CD1c-positive myeloid dendritic cell (primary cell): ENCODE measurements at regions not wholly inside any gene's neighbourhood (a gene's known extent, or its start where the extent isn't known, plus 50 kb on each side); places are given as distances from the start of the nearest gene placed in this dataset.

Experiments
- DNase-seq: peaks from one replicate; pipeline ENCODE4 v3.0.0-alpha.2; 2016; ENCODE audit errors: extremely low spot score

DNA sequence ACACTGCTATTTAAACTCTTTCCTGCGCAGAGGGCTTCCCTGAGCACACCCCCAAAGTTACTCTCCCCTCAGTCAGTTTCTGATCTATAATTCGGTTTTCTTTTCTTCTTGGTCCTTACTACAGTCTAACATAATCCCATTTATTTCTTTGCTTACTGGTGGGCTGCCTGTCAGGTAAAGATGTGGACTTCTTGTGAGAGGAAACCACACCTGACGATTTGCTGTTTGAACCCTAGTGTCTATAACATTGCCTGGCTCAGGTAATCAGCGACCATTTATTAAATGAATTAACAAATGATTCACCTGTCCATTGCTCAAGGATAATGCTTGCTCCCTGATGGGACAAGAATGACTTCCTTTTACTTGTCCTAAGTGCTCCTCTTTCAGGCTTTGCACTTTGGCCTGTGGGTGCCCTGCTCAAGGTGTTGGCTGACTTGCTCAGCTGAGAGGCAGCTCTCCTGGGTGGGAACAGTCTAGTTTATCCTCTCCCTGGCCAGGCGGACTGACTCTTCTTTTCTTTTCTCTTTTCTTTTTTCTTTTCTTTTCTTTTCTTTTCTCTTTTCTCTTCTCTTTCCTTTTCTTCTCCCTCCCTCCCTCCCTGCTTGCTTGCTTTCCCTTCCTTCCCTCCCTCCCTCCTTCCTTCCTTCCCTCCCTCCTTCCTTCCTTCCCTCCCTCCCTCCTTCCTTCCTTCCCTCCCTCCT is 233.1 kb downstream of the BCAS1 start:
- no peak for DNase-seq

DNA sequence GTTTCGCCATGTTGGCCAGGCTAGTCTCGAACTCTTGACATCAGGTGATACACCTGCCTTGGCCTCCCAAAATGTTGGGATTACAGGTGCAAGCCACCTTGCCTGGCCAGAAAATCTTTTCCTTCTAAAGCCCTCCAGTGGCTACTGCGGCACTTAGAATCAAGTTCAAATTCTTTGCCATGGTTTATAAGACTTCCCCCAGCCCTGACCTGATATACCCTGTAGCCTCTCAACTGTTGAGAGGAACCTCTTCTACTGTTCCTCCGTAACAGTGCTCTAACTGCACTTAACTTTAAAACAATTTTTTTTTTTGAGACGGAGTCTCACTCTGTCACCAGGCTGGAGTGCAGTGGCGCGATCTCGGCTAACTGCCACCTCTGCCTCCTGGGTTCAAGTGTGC is 235.6 kb downstream of the BCAS1 start:
- no peak for DNase-seq

DNA sequence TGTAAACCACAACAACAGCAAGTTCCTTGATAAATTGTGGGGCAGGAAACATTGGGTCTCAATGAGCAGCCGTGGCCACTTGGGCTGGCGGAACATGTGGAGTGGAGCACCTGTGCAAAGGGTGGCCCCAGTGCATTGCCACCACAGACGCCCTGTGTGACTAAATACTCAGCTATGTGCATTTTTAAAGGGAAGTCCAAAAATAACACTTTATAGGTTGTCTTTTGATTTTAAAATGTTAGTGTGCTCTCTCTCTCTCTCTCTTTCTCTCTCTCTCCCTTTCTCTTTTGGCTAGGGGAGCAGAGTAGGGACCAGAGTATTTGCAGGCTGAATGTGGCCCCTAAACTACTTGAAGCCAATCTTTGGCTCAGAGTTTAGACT is 236.3 kb downstream of the BCAS1 start:
- DNase-seq: no peak

DNA sequence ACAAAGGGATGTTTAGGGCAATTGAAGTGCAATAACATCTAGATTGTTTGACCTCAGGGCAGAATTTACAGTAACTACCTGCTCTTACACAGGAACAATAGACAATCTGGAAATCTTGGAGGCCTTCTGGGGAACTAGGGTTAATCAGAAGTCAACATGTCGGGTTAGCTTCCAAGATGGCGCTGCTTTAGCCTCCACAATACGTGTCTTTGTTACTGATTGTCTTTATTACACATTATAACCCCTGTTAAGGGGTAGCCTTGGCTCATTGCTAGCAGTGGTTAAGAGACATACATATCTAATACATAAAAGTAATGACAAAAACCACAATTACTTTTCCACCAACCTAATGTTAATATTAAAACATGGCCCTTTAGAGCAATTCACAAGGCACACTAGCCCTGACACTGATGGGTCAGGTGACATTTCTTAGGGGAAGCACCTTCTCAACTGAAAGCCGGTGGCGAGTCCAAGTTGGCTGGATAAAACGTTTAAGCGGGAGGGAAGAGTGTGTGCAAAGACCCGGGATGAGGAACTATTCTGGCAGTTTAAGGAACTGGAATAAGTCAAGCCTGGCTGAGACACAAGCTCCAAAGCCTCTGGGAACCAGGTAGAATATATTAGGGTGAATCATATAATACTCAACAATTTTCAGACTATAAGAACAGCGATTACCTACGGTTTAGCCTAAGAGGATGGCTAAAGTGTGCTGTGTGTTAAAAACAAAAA is 236.9 kb downstream of the BCAS1 start:
- peak; percentile 85 for DNase-seq

DNA sequence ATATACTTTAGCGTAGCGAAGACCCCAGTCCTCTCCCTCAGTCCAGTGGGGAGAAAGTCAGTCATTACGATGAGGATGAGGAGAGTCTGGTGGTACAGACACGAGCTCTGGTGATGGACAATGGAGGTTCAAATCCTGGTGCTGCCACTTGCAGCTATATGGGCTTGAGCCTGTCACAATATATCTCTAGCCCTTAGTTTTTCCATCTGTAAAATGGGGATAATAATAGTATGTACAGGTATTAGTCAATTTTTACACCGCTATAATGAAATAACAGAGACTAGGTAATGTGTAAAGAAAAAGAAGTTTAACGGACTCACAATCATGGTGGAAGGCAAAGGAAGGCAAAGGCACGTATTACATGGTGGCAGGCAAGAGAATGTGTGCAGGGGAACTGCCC is 237.9 kb downstream of the BCAS1 start:
- DNase-seq: no peak

DNA sequence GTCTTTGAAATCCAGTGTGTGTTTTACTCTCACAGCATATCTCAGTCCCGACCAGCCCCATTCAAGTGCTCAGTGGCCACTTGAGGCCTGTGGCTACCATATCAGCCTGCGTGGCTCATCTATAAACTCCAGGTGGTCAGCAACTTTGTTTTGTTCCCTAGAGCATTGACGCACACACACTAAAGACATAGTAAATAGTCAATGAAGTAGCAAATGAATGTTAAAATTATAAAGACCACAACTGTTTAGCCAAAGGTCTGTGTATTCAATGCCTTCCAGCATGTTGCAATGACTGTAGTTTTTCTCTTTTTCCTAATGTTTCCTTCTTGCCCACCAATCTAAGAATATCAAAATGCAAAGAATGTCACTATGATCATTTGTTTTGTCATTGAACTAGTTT is 238.2 kb upstream of the ZNF217 start:
- DNase-seq: no peak

DNA sequence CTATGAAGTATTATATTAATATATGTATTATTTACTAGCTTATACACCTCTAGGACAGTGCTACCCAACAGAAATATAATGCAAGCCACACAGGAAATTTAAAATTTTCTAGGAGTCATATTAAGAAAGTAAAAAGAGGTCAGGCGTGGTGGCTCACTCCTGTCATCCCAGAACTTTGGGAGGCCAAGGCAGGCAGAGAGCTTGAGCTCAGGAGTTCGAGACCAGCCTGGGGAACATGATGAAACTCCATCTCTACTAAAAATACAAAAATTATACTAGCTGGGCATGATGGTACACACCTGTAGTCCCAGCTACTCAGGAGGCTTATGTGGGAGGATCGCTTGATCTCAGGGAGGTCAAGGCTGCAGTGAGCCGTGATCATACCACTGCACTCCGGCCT is 237.6 kb upstream of the ZNF217 start:
- no peak for DNase-seq

DNA sequence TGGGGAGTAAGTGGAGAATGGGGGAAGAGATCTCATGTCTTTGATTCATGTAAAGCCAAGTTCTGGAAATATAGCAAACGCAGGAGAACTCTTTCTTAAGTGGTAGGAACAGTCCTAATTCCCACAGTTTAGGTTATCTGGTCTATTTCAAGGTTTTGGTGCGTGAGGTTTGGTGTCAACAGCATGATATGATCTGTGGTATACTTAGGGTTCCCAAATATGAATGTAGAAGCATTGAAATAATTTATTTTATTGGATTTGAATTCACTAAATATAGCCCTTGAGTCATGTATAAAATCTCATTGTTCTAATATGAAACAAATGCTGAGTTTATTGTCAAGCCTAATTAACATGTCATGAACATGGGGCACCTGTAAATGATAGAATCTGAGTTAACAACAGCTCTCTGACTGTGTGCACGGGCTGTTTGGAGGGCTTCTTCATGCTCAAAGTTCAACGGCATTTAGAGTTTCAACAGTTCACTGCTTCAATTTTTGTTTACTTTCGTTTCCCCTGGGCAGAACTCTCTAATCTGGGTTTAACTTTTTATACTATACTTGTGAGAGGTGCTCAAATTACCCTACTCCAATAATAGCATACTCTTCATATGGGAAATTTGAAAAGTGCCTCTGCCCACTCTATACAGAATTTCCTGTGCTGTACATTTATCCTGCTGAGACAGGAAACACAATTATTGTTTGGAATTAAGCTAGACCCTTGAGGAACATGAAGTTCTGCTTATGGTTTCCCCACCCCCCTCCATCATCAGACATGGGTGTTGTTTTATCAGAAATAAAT is 236.3 kb upstream of the ZNF217 start:
- peak; percentile 53 for DNase-seq

DNA sequence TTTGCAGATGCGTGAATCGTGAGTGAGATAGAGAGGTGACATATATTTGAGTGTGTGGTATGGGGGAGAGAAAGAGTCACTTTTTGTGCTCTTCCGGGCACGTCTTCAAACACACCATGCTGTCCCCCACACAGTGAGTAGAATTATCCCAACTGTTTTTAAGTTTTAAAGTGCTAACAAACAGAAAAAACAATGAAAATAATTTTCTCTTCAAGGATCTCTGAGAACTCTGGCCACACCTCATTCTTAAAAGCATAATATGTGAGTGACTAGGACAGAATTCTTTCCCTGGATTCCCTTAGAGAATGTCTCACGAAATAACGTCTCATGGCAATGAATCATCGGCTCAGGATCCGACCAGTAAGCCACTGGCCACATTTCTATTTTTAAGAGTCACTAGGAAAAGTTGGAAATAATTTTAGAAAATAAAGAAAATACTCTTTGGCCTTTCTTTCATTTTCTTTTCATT is 235.7 kb upstream of the ZNF217 start:
- peak; percentile 72 for DNase-seq

DNA sequence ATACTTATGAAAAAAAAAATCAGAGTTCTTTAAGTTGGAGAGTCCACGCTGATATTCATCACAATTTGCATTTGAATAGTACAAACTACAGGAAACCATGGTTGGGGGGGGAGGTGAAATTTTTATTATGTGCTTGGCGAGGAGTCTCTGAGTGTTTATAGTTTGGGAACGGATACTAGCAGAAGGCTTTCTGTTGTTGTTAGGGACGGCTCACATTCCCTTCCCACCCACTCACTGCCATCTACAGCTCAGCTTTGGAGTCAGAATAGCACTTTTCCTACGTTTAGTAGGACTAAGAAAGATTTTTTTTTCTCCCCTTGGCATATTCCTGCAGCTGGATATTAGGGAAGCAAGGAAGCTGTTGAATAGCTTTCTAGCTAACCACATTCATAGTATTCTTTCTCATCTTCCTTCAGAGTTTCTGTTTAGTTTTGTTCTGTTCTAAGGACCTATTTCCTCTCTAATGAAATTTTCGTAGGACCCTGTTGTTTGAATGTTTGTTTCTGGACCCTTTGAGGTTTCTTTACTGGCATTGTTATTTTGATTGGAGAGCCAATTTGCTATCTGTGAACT is 235.1 kb upstream of the ZNF217 start:
- DNase-seq: peak; percentile 44

DNA sequence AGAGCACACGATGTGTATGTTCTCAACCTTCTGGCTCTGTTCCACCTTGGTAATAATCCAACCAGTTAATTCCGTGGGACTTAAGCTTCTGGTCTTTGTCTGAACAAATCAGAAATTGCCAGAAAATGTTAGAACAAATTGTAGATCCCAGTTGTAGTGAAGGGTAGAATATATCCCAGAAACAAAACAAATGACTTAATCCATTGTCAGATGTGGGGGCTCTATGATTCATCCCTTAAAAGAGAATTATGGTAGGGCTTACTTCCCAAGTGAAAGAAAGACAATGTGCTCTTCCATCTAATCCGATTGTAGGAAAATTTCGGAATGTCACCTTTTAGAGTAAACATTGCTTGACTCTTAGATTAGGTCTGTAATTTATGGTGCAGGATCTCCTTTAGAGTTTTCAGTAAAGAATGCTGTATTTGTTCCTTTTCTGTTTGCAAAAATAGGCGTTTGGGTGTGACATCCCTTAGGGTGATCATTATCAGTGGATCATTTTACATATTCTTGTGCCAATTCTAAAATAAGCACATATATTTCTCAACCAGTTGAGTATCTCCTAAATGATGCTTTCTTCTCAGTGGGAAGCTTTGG is 234.5 kb upstream of the ZNF217 start:
- DNase-seq: peak; percentile 26

DNA sequence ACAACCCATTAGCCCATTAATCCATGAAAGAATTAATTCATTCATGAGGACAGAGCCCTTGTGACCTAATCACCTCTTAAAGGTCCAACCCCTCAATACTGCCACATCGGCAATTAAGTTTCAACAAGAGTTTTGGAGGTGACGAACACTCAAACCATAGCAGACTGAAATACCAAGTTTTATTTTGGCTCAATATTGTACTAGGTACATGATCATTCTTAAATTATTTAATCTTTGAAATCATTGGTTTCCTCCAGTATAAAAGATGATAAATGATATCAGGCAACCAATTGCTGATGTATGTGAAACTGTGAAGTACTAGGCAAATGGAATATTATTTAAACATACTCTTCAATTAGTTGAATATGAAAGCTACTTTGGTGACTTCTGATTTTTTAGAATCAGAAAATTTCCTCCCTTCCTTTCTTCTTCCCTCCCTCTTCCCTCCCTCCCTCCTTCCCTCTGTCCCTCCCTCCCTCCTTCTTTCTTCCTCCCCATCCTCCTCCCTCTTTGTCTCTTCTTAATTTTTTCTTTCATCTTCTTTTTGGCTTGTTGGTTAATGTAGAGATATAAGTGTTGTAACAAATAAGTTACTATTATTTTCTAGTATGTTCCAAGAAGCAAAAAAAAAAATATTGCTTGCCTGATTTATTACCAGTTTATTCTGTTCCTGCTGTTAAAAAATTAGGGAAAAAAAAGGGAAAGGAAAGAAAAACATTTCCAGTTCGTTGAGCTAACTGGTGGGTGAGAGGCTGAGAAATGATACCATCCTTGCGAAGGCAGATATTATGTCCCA is 233.9 kb upstream of the ZNF217 start:
- DNase-seq: no peak

DNA sequence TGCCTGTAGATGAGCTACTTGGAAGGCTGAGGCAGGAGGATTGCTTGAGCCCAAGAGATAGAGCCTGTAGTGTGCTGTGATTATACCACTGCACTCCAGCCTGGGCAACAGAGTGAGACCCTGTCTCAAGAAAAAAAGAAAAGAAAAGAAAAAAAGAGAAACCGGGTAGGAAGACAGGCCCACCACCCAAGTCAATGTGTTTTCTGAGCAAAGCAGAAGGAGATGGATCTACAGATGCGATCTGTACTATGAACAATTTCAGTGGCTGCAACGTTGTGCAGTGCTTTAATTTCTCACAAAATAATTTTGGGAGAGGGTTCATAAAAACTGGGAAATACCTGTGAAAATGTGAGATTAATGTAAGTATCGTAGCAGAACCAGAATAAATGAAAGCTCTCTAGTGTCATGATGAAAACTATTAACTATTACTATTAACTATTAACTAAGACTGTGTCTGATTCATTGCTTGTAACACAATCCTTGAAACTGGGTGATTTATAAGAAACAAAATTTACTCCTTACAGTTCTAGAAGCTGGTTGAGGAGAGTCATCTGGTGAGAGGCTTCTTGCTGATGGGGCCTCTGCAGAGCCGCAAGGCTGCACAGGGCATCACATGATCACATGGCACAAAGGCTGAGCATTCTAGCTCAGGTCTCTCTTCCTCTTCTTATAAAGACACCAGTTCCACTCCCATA is 233.1 kb upstream of the ZNF217 start:
- DNase-seq: peak; percentile 61

DNA sequence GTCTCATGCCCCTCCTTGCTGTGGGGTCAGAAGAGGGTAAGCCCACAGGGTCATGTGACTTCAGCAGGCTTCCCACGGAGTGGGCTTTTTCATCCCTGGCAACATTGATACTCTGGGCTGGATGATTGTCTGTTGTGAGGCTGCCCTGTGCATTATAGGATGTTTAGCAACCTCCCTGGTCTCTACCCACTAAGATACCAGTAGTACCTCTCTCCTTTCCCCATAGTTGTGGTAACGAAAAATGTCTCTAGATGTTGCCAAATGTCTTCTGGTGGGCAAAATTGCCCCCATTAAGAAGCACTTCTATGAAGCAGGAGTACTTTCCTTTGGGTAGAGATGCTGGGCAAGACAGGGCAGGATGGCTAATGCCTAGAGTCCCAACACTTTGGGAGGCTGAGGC is 232.5 kb upstream of the ZNF217 start:
- no peak for DNase-seq

DNA sequence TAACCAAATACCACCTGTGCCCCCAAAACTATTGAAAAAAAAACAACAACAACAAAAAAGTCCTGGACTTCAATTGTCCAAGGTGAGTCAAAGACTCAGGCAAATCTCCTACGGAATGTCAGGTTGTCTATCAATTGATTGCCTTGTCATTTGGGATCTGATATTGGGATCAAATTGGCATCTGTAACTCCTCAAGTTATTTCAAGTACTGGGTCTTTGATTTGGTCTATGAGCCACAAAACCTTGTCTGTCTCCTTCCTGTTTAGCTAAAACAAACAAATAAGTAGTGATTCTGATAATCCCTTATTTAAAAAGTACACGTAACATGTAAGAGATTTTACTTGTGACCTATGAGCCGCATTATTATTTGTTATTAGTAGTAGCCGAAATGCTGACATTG is 231.6 kb upstream of the ZNF217 start:
- no peak for DNase-seq

DNA sequence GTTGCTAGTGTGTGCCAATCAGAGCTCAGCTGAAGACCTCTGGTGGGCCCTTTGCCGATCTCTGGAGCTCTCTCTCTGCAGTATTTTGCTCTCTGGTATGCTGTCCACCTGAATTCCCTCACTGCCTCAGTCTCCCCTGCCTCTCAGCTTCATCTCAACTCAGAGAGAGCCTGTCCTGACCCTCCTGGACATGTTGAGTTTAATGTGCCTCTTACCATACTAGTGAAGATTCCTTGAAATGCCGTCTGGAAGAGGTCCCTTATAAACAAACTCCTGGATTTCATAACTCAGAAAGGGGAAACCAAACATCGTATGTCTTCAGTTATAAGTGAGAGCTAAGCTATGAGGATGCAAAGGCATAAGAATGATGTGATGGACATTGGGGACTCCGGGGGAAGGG is 231.1 kb upstream of the ZNF217 start:
- no peak for DNase-seq

DNA sequence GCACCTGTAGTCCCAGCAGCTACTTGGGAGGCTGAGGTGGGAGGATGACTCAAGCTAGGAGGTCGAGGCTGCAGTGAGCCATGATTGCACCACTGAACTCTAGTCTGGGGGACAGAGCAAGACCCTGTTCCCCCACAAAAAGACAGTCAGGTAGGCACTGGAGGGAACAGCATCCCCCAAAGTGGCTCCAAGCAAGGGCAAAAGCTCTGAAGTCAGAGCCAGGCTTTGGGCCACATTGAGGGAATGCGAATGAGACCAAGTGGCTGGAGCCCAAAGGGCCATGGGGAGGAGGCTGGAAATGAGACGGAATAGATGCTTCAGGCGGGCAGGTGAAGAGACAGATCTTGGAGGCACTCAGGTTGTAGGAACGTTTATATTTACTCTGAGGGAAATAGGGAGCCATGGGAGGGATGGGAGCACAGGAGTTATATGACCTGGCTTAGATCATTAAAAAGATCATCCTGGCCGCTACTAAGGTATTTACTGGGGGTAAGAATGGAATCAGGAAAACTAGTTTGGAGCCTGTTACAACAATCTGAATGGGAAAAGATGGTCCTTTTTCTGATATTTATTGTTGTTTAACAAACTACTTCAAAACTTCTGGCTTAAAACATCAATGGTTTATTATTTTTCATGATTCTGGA is 229.6 kb upstream of the ZNF217 start:
- DNase-seq: no peak

DNA sequence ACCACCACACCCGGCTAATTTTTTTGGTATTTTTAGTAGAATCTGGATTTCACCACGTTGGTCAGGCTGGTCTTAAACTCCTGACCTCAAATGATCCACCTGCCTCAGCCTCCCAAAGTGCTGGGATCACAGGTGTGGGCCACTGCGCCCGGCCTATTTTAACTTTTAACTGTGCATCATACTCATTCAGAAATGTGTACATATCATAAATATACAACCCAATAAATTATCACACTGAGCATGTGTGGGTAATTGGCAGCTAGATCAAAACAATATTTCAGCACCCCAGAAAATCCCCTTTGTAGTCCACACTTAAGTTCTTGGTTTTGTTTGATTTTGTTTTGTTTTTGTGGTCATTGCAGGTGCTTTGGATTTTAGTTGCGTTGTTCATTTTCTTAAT is 228.9 kb upstream of the ZNF217 start:
- DNase-seq: no peak

DNA sequence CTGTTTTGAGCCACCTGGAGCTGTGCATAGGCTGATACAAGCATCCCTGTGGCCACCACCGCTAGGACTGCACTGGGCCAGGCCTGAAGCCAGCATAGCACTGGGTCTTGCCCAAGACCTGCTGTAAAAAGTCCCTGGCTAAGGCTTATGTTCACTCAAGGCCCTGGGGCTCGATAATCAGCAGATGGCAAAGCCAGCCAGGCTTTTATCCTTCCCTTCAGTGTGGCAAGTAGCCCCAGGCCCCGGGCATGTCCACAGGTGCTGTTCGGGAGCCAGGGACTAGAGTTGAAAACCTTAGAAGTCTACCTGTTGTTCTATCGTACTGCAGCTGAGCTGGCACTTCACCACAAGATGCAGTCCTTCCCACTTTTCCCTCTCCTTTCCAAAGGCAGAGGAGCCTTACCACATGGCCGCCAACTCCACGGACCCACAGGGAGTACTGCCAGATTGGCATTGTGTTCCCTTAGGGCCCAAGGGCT is 226.4 kb upstream of the ZNF217 start:
- DNase-seq: no peak
